Mucosa of gallbladder (tissue), 1 donor: ENCODE measurements at regions not wholly inside any gene's neighbourhood (a gene's known extent, or its start where the extent isn't known, plus 50 kb on each side); places are given as distances from the start of the nearest gene placed in this dataset.

ENCODE experiments used
- DNase-seq: peaks from one replicate; pipeline ENCODE4 v3.0.0-alpha.2; 2020; ENCODE audit warnings: low spot score
- donor health status: DM: no; HTN: no; CAD: no.

- DNase-seq: no peak
These were observed 265.4 kb upstream of the CDH4 start for GRCh38 chr20:60986506-60987156.

GRCh38 chr20:60990061-60990460, 262.0 kb upstream of the CDH4 start:
- DNase-seq: no peak

- DNase-seq: no peak
These were observed 261.4 kb upstream of the CDH4 start for GRCh38 chr20:60990643-60991042.

GRCh38 chr20:60993433-60994044, 258.5 kb upstream of the CDH4 start:
- DNase-seq: no peak

GRCh38 chr20:60999250-60999649, 252.8 kb upstream of the CDH4 start:
- DNase-seq: no peak

GRCh38 chr20:61002090-61002489, 250.0 kb upstream of the CDH4 start:
- DNase-seq: no peak

- no peak for DNase-seq
These were observed 237.6 kb upstream of the CDH4 start for GRCh38 chr20:61014491-61014890.

GRCh38 chr20:61015602-61016001, 236.5 kb upstream of the CDH4 start:
- DNase-seq: no peak

- DNase-seq: no peak
These were observed 232.7 kb upstream of the CDH4 start for GRCh38 chr20:61019322-61019721.

GRCh38 chr20:61023612-61024011, 228.4 kb upstream of the CDH4 start:
- no peak for DNase-seq

- no peak for DNase-seq
These were observed 227.7 kb upstream of the CDH4 start for GRCh38 chr20:61024390-61024789.

- no peak for DNase-seq
These were observed 226.5 kb upstream of the CDH4 start for GRCh38 chr20:61025536-61025935.

GRCh38 chr20:61026173-61026572, 225.9 kb upstream of the CDH4 start:
- DNase-seq: no peak

- DNase-seq: no peak
These were observed 225.3 kb upstream of the CDH4 start for GRCh38 chr20:61026731-61027130.

GRCh38 chr20:61027218-61027617, 224.8 kb upstream of the CDH4 start:
- DNase-seq: no peak

GRCh38 chr20:61030130-61030529, 221.9 kb upstream of the CDH4 start:
- no peak for DNase-seq

GRCh38 chr20:61031101-61031830, 220.8 kb upstream of the CDH4 start:
- DNase-seq: no peak

GRCh38 chr20:61037498-61037897, 214.6 kb upstream of the CDH4 start:
- no peak for DNase-seq

- no peak for DNase-seq
These were observed 210.6 kb upstream of the CDH4 start for GRCh38 chr20:61041481-61041880.

GRCh38 chr20:61042506-61043385, 209.3 kb upstream of the CDH4 start:
- DNase-seq: no peak

- DNase-seq: no peak
These were observed 208.4 kb upstream of the CDH4 start for GRCh38 chr20:61043681-61044080.

GRCh38 chr20:61044499-61044898, 207.6 kb upstream of the CDH4 start:
- DNase-seq: no peak
